GM12865 (cell line): ENCODE measurements at regions not wholly inside any gene's neighbourhood (a gene's known extent, or its start where the extent isn't known, plus 50 kb on each side); places are given as distances from the start of the nearest gene placed in this dataset.

ENCODE experiments used
- DNase-seq: peaks from one replicate; pipeline ENCODE4 v3.0.0; 2010; ENCODE audit warnings: low read depth
- H3K4me3 ChIP-seq: 2 replicates; pipeline ENCODE4 v1.5.1; 2011; ENCODE audit warnings: mild to moderate bottlenecking, low read depth, low read length, control low read depth
- TF ChIP-seq, protein P1 (sequence below): IDR thresholded peaks from 2 replicates; pipeline ENCODE4 v1.5.1; 2011; ENCODE audit warnings: low read length, control low read depth, low read depth, inconsistent platforms; ENCODE audit not compliant: insufficient read depth; ENCODE audit errors: missing control alignments

DNA sequence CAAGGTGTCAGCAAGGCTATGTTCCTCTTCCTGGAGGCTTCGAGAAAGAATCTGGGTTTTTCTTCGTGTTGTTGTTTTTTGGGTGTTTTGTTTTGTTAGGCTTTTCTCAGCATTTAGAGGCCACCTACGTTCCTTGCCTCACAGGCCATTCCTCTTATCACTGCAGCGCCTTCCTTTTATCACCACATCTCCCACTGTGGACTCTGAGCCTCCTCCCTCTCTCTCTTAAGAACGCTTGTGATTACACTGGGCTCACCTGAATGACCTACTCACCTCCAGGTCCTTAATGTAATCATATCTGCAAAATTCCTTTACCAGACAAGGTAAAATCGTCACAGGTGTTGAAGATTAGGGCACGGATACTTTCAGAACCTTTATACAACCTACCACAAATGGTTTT lies 340.8 kb downstream of the DTWD2 start:
- TF ChIP-seq, protein P1, sequence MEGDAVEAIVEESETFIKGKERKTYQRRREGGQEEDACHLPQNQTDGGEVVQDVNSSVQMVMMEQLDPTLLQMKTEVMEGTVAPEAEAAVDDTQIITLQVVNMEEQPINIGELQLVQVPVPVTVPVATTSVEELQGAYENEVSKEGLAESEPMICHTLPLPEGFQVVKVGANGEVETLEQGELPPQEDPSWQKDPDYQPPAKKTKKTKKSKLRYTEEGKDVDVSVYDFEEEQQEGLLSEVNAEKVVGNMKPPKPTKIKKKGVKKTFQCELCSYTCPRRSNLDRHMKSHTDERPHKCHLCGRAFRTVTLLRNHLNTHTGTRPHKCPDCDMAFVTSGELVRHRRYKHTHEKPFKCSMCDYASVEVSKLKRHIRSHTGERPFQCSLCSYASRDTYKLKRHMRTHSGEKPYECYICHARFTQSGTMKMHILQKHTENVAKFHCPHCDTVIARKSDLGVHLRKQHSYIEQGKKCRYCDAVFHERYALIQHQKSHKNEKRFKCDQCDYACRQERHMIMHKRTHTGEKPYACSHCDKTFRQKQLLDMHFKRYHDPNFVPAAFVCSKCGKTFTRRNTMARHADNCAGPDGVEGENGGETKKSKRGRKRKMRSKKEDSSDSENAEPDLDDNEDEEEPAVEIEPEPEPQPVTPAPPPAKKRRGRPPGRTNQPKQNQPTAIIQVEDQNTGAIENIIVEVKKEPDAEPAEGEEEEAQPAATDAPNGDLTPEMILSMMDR, result no peak
- DNase-seq, result no peak
- H3K4me3 ChIP-seq, result no peak overlapping the region

DNA sequence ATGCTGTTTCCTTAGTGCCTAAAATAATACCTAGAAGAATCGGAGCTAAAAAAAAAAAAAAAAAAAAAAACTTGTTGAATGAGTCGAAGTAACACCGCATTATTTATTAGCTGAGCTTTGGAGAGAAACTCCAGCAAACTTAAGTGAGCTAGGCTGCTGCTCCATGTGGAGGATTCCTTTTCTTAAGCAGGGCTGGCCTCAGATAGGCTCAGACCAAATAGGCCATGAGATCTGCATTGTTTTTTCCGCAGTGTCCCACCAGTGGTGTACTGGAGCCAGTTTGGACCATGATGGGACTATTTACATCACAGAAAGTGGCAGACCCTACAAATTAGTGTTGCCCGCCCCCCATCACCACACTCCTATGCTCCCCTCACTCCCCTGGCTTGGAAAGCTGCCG lies 341.4 kb downstream of the DTWD2 start:
- no peak for DNase-seq
- no peak overlapping the region for H3K4me3 ChIP-seq
- TF ChIP-seq, protein P1, result no peak

DNA sequence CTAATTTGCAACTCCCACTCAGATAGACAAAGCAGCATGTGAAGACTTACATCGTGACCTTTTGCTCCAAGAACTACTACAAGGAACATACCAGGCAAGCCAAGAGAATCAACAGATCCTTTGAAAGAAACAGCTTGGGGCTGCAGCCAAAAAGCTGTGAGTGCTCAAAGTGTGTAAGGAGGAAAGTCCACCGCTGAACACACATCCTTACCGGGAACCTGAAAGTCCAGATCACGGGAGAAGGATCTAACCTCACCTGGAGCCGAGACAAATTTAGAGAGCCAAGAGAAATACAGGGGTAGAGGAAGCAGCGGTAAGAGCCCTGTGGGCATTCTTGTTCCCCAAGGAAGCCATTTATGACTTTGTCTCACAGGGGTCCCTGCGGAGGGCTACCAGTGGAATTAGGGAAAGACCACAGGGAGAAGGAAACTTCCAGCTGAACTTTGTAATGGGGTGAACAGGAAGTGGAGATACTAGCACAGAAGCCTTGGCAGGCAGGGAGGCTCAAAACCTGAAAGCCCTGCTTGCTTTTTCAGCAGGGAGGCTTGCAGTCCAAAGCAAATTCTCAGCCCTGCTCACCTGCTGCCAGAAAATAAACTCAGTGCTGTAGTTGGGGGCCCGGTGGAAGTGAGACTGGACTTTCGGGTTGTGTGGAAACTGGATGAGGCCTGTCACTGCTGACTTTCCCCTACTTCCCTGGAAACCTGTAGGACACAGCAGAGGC lies 350.2 kb downstream of the DTWD2 start:
- TF ChIP-seq, protein P1, result no peak
- no peak overlapping the region for H3K4me3 ChIP-seq
- DNase-seq, result no peak

DNA sequence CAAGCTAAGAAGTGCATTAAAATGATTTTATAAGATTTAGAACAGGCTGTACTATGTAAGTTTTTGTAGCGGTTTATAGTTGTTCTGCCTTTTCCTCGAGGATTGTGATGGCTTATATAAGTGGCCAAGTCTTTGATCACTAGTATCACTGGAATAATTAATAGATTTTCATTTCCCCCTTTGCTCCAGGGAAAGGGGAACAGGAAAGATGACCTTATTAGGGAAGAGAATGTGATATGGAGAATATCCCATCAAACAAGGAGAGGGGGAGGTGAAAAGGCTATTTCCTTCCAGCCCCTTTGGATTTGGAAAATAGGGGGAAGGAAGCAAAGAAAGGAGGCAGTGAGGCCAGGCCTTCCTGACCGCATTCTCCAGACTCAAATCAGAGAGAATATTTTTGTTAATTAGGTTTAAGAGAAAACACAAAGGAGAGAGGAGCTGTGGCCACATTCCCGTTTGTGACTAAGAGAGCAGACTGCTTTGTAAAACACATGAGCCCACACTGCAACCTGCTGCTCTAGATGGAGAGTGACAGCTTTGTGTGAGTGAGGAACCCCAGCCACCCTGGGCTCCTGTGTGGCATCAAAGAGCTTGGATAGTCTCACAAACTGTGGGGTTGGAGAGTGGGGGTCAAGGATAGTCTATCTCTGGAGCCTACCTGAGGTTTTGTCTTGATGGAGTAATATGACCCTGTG lies 359.5 kb downstream of the DTWD2 start:
- TF ChIP-seq, protein P1, result no peak
- no peak for DNase-seq
- H3K4me3 ChIP-seq, result no peak overlapping the region

DNA sequence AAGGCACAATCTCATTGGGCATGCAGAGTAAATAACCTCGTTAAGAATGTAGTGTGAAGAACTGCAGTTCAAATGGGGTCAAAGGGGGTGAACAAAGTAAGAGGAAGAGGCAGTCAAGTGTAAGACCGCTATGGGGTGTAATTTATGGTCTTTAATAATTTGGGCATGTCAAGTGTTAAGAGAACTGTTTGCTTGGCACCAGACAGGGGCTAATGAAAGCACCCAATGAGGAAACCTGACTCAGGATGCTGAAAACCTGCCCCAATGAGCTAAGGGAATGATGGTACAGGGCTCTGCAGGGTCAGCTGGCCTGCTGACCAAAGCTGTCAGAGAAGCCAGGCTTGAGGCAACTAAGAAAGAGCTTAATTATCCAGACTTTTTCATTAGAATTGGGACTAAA lies 368.1 kb downstream of the DTWD2 start:
- H3K4me3 ChIP-seq, result no peak overlapping the region
- DNase-seq, result no peak
- TF ChIP-seq, protein P1, result no peak

DNA sequence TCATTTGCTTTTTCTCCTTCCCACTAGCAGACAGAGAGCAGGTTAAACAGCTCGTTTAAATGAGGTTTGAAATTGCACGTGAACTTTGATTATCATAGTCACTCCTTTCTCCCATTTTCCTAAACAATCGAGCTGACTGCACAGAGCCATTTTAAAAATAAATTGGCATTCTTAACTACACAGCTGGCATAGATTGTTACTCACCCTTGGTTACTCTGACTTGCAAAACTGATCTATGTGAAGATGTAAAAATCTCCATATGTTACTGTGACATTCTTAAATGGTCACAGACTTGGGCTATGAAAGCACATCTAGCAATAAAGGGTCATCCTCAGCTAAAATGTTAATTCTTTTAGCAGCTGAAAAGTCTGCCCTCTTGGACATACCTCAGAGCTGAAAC lies 368.5 kb downstream of the DTWD2 start:
- TF ChIP-seq, protein P1, result no peak
- DNase-seq, result no peak
- H3K4me3 ChIP-seq, result no peak overlapping the region
